H9 (cell line): ENCODE measurements at regions not wholly inside any gene's neighbourhood (a gene's known extent, or its start where the extent isn't known, plus 50 kb on each side); places are given as distances from the start of the nearest gene placed in this dataset.

Source experiments
- DNase-seq: peaks from one replicate; pipeline ENCODE4 v3.0.0-alpha.2; 2017
- H2AFZ ChIP-seq: one replicate; pipeline ENCODE4 v1.6.1; 2013; ENCODE audit warnings: mild to moderate bottlenecking, low read length, control low read depth, moderate library complexity
- H2AK5ac ChIP-seq: 2 replicates; pipeline ENCODE4 v1.6.1; 2013; ENCODE audit warnings: low read length, control low read depth, mixed read lengths; ENCODE audit not compliant: insufficient read length
- H2BK120ac ChIP-seq: one replicate; pipeline ENCODE4 v1.6.1; 2013; ENCODE audit warnings: low read depth, mild to moderate bottlenecking, low read length, control low read depth, inconsistent platforms; ENCODE audit not compliant: poor library complexity, severe bottlenecking
- H2BK12ac ChIP-seq: 2 replicates; pipeline ENCODE4 v1.6.1; 2013; ENCODE audit warnings: low read length, control low read depth, mixed read lengths, low read depth; ENCODE audit not compliant: insufficient read length
- H2BK15ac ChIP-seq: 2 replicates; pipeline ENCODE4 v1.6.1; 2013; ENCODE audit warnings: low read depth, low read length, control low read depth
- H2BK20ac ChIP-seq: one replicate; pipeline ENCODE4 v1.6.1; 2013; ENCODE audit warnings: low read depth, mild to moderate bottlenecking, low read length, control low read depth, inconsistent platforms; ENCODE audit not compliant: poor library complexity, severe bottlenecking
- H2BK5ac ChIP-seq: 2 replicates; pipeline ENCODE4 v1.6.1; 2013; ENCODE audit warnings: low read length, control low read depth, mixed read lengths; ENCODE audit not compliant: insufficient read length
- H3K14ac ChIP-seq: 2 replicates; pipeline ENCODE4 v1.6.1; 2013; ENCODE audit warnings: low read length, control low read depth; ENCODE audit not compliant: insufficient read depth
- H3K18ac ChIP-seq: 2 replicates; pipeline ENCODE4 v1.6.1; 2013; ENCODE audit warnings: low read depth, mild to moderate bottlenecking, mixed read lengths, low read length, control low read depth; ENCODE audit not compliant: insufficient read length
- H3K23ac ChIP-seq: 2 replicates; pipeline ENCODE4 v1.6.1; 2013; ENCODE audit warnings: low read length, control low read depth, mixed read lengths, low read depth; ENCODE audit not compliant: insufficient read length
- H3K23me2 ChIP-seq: 2 replicates; pipeline ENCODE4 v1.6.1; 2013; ENCODE audit warnings: low read depth, mild to moderate bottlenecking, mixed read lengths, low read length, control low read depth; ENCODE audit not compliant: insufficient read length, poor library complexity, severe bottlenecking
- H3K27ac ChIP-seq: 2 replicates; pipeline ENCODE4 v1.5.1; 2013; ENCODE audit warnings: low read length, control low read depth, mixed read lengths, low read depth; ENCODE audit not compliant: insufficient read length
- H3K27me3 ChIP-seq: 2 replicates; pipeline ENCODE4 v1.6.1; 2013; ENCODE audit warnings: low read length, control low read depth, inconsistent platforms; ENCODE audit not compliant: insufficient read depth
- H3K4ac ChIP-seq: 2 replicates; pipeline ENCODE4 v1.6.1; 2013; ENCODE audit warnings: low read depth, mild to moderate bottlenecking, control low read depth, inconsistent platforms, low read length, moderate library complexity
- H3K4me1 ChIP-seq: 2 replicates; pipeline ENCODE4 v1.6.1; 2013; ENCODE audit warnings: low read length, control low read depth, inconsistent platforms; ENCODE audit not compliant: insufficient read depth
- H3K4me2 ChIP-seq: 2 replicates; pipeline ENCODE4 v1.6.1; 2013; ENCODE audit warnings: low read length, control low read depth, mixed read lengths; ENCODE audit not compliant: insufficient read length, insufficient read depth
- H3K56ac ChIP-seq: 2 replicates; pipeline ENCODE4 v1.6.1; 2013; ENCODE audit warnings: low read depth, mild to moderate bottlenecking, mixed read lengths, low read length, control low read depth; ENCODE audit not compliant: insufficient read length
- H3K79me1 ChIP-seq: 2 replicates; pipeline ENCODE4 v1.6.1; 2013; ENCODE audit warnings: low read depth, mild to moderate bottlenecking, moderate library complexity, low read length, control low read depth, inconsistent platforms; ENCODE audit not compliant: insufficient read depth, poor library complexity, severe bottlenecking
- H3K79me2 ChIP-seq: 2 replicates; pipeline ENCODE4 v1.6.1; 2013; ENCODE audit warnings: low read length, control low read depth, inconsistent platforms; ENCODE audit not compliant: insufficient read depth
- H3K9ac ChIP-seq: 2 replicates; pipeline ENCODE4 v1.6.1; 2013; ENCODE audit warnings: low read length, control low read depth, mixed read lengths; ENCODE audit not compliant: insufficient read length; ENCODE audit errors: extremely low read depth
- H3K9me3 ChIP-seq: one replicate; pipeline ENCODE4 v1.6.1; 2013; ENCODE audit warnings: low read depth, low read length, inconsistent platforms; ENCODE audit not compliant: control insufficient read depth
- H3T11ph ChIP-seq: one replicate; pipeline ENCODE4 v1.6.1; 2013; ENCODE audit warnings: mild to moderate bottlenecking, low read length, control low read depth, inconsistent platforms
- H4K20me1 ChIP-seq: one replicate; pipeline ENCODE4 v1.6.1; 2013; ENCODE audit not compliant: control insufficient read depth, insufficient read length, insufficient read depth
- H4K5ac ChIP-seq: 2 replicates; pipeline ENCODE4 v1.6.1; 2013; ENCODE audit warnings: low read depth, mild to moderate bottlenecking, mixed read lengths, low read length, control low read depth; ENCODE audit not compliant: insufficient read length
- H4K8ac ChIP-seq: replicated peaks from 2 replicates; pipeline ENCODE4 v1.6.1; 2013; ENCODE audit warnings: low read length, control low read depth, mixed read lengths, low read depth; ENCODE audit not compliant: insufficient read length
- H4K91ac ChIP-seq: 2 replicates; pipeline ENCODE4 v1.6.1; 2013; ENCODE audit warnings: low read depth, mild to moderate bottlenecking, moderate library complexity, mixed read lengths, low read length, control low read depth; ENCODE audit not compliant: insufficient read length
- H3K27ac Mint-ChIP-seq, 3 experiments: 2 replicates in 2 of 3; 3 replicates in 1 of 3; pipeline ENCODE4 v1.8.0; 2020 to 2021; ENCODE audit warnings: mixed read lengths in 3 of 3, mild to moderate bottlenecking in 1 of 3, moderate library complexity in 1 of 3
- H3K27me3 Mint-ChIP-seq: 2 replicates; pipeline ENCODE4 v1.8.0; 2021; ENCODE audit warnings: low read depth, mild to moderate bottlenecking, moderate library complexity, mixed read lengths
- H3K36me3 Mint-ChIP-seq, 3 experiments: 2 replicates in 2 of 3; 3 replicates in 1 of 3; pipeline ENCODE4 v1.8.0; 2020 to 2021; ENCODE audit warnings: low read depth in 3 of 3, mixed read lengths in 3 of 3; ENCODE audit not compliant: insufficient read depth in 1 of 3
- H3K4me1 Mint-ChIP-seq, 2 experiments: 2 replicates each; pipeline ENCODE4 v1.8.0; 2020; ENCODE audit warnings: mixed read lengths in 2 of 2
- H3K4me3 Mint-ChIP-seq, 2 experiments: 2 replicates in 1 of 2; 3 replicates in 1 of 2; pipeline ENCODE4 v1.8.0; 2020 to 2021; ENCODE audit warnings: mild to moderate bottlenecking in 2 of 2, mixed read lengths in 2 of 2, moderate library complexity in 1 of 2
- H3K9me3 Mint-ChIP-seq, 2 experiments: 2 replicates in 1 of 2; 3 replicates in 1 of 2; pipeline ENCODE4 v1.8.0; 2020; ENCODE audit warnings: mild to moderate bottlenecking in 2 of 2, mixed read lengths in 2 of 2, moderate library complexity in 1 of 2
- WGBS: extraction: QIAGEN DNeasy Blood & Tissue Kit; methylation state at CpG from one replicate; pipeline ENCODE4 v1.1.7; 2013; ENCODE audit warnings: missing lambda C conversion rate, low lambda C conversion rate, mixed read lengths; ENCODE audit not compliant: insufficient read length; ENCODE audit errors: extremely low coverage; 5-methylcytosine and 5-hydroxymethylcytosine counted together
- TF ChIP-seq, protein P1 (sequence below): fragments of 200-600 bp; sonication (generic); conservative IDR thresholded peaks from 3 replicates; pipeline ENCODE4 v1.8.0; 2021; ENCODE audit warnings: antibody characterized with exemption, mild to moderate bottlenecking

DNA sequence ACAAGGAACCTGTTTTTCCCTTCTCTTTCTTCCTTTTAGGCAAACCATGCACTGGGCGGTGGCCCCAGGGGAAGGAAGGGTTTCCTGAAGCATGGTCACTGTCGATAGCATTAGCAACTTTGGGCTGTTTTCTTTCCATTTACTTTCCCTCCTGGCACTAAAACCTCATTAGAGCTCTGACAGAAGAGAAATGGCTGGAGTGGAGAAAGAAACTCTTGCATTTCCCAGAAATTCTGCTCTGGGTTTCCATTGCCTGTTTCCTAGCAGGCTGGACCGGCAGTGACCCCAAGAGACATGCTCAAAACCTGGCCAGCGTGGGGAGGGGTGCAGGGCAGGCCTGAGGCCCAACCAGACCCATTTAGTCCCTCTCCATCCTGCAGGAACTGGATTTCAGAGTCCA, 230.7 kb upstream of the CCL2 start:
- H3K4me2 ChIP-seq = no peak overlapping the region
- H2BK120ac ChIP-seq = no peak overlapping the region
- TF ChIP-seq, protein P1, sequence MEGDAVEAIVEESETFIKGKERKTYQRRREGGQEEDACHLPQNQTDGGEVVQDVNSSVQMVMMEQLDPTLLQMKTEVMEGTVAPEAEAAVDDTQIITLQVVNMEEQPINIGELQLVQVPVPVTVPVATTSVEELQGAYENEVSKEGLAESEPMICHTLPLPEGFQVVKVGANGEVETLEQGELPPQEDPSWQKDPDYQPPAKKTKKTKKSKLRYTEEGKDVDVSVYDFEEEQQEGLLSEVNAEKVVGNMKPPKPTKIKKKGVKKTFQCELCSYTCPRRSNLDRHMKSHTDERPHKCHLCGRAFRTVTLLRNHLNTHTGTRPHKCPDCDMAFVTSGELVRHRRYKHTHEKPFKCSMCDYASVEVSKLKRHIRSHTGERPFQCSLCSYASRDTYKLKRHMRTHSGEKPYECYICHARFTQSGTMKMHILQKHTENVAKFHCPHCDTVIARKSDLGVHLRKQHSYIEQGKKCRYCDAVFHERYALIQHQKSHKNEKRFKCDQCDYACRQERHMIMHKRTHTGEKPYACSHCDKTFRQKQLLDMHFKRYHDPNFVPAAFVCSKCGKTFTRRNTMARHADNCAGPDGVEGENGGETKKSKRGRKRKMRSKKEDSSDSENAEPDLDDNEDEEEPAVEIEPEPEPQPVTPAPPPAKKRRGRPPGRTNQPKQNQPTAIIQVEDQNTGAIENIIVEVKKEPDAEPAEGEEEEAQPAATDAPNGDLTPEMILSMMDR = no peak

More for the DNA sequence above, 230.7 kb upstream of the CCL2 start:
- Histone ChIP-seq H2BK5ac (no peak overlapping the region), H4K5ac (no peak overlapping the region), H3K9ac (no peak overlapping the region), H3K4ac (no peak overlapping the region), H3K27ac (no peak overlapping the region), H2BK20ac (no peak overlapping the region), H2AK5ac (no peak overlapping the region), H3K56ac (no peak overlapping the region), H3K4me1 (no peaks in the 10 kb centered on the region), H3K9me3 (no peaks in the 10 kb centered on the region), H3K14ac (no peak overlapping the region), H3K27me3 (no peaks in the 10 kb centered on the region), H3K79me1 (no peaks in the 10 kb centered on the region), H3K79me2 (no peaks in the 10 kb centered on the region), H2BK15ac (no peak overlapping the region), H4K8ac (no peak overlapping the region), H4K91ac (no peak overlapping the region), H3T11ph (no peak overlapping the region), H2BK12ac (no peak overlapping the region), H4K20me1 (no peaks in the 10 kb centered on the region), H3K23me2 (no peaks in the 10 kb centered on the region), H2AFZ (no peak overlapping the region), H3K18ac (no peak overlapping the region), H3K23ac (no peak overlapping the region)
- WGBS = no CpG with 5 or more reads among the region's 4 CpGs
- no peak overlapping the region for H3K4me3 Mint-ChIP-seq
- no peak overlapping the region for H3K27ac Mint-ChIP-seq
- DNase-seq = no peak
- H3K4me1 Mint-ChIP-seq = no peaks in the 10 kb centered on the region
- H3K27me3 Mint-ChIP-seq = no peaks in the 10 kb centered on the region
- H3K36me3 Mint-ChIP-seq = no peaks in the 10 kb centered on the region
- H3K9me3 Mint-ChIP-seq = no peaks in the 10 kb centered on the region; a peak in 1 of 5 replicates
